Hippocampal formation (tissue), 2 donors: ENCODE measurements at regions not wholly inside any gene's neighbourhood (a gene's known extent, or its start where the extent isn't known, plus 50 kb on each side); places are given as distances from the start of the nearest gene placed in this dataset.

Experiments
- DNase-seq, 2 donors: peaks; one replicate each; lab custom pipeline; 2025; lab: John Stamatoyannopoulos, UW

GRCh38 chr17:77379065-77379428 is 238.3 kb downstream of the SEC14L1 start:
- no peak for DNase-seq

DNA sequence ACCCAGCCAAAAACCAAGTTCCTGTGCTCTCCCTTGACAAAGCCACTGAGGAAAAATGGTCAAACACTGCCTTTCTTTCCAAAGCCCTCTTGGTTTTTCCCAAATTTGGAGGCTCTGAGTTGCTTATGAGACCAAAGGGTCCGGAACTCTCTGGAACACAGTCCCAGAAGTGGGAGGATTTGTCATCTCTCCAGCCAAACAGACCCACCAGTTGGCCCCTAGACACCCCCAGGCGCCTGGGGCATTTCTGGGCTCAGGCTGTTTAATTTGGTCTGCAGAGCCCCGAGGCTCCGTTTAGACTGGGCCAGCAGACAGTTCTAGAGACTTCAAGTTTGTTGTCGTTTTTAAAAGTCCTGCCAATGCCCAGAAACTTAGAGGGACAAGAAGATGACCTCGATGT is 239.1 kb downstream of the SEC14L1 start:
- DNase-seq, result no peak

DNA sequence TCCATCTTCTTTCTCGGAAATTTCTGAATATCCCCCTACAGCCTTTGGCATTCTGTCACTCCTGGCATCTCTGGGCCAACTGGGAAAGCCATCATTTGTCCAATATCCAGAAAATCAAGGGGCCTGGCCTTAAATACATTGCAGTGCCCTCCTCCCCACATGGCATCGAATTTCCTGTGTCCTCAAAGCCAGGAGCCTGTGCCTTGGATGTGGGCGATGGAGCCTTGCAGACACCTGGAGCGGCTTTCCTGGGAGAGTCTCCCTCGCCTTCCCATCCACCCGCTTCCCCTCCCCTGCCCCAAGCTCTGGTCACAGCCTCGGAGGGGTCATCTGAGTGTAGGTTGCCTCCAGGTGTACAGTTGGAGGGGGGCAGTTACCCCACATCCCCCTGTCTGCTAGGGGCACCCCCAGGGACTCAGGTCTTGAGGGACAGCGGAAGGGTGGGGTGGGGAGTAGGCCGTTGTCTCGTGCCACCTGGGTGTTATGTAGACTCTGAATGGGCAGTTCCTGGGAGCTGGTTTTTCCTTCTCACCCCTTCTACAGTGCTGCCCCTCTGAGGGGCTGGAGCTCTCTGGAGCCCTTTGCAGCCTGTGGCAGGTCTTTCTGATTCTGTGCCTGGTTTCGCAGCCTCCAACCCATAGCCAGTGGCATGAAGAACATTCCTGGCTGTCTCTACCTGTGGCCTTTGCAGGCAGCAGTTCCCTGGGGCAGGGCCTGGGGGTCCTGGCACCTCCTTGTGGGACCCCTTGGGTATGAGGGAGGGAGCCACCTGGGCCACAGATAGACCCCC is 239.8 kb downstream of the SEC14L1 start:
- no peak for DNase-seq

GRCh38 chr17:77381185-77381700 is 240.5 kb downstream of the SEC14L1 start:
- no peak for DNase-seq

DNA sequence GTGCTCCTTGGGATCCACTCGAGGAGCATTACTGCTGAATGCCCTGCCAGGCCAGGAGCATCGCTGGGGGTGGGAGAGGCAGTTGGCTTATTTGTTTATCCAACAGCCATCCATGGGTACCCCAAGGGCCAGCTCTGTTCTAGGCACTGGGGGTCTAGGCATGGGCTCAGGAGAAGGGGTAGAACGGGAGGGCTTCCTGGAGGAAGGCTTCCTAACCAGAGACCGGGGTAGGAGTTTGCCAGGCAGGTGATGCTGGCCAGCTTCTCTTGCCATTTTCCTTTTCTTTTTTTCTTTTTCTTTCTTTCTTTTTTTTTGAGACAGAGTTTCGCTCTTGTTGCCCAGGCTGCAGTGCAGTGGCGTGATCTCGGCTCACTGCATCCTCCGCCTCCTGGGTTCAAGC is 241.0 kb downstream of the SEC14L1 start:
- DNase-seq, result no peak

DNA sequence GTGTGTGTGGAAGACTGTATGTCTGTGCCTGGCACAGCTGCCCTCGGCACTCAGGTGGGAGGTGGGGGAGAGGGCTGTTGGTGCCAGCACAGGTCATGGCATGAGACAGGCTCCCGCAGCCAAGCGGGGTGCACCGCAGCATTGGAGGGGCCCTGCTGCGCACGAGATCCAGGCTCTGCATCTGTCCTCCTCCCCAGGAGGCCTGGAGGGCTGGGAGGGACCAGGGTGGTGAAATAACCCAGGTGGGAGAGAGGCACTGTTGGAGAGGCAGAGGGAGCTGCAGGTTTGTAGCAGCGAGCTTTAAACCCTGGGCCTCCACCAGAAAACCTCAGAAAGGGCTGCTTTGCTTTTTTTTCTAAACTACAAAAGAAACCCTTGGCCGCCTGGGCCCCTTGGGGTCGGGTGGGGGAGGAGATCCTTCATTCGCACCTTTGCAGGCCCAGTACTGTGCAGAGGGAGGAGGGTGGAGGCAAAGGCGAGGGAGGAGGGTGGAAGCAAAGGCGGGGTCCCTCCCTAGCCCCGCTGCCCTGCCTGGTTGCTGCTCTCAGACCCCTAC is 241.7 kb downstream of the SEC14L1 start:
- no peak for DNase-seq

DNA sequence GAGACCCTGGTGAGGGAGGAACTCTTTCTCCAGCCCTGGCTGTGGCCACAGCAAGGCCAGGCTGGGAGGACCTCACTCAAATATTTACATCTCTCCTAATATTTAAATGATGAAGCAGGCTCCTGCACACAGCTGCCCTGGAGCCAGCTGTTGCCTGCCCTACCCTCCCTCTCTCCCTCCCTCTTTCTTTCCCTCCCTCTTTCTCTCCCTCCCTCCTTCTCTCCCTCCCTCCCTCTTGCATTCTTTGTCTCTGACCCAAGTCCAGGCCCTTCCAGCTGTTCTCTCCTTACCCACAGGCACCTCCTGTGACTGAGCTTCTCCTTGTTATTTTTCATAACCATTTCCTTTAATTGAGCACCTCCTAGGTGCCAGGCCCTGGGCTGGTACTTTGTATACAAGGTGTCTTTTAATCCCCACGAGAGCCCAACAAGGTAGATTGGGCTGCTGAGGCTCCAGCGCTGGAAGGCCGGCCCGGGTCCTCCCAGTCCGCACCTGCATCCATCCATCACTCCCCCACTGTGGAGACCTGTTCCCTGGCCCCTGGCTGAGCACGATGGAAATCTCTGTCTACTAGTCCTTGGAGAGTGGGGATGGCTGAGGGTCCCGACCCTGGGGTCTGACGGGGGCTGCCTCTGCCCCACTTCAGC is 242.3 kb downstream of the SEC14L1 start:
- DNase-seq, result no peak

GRCh38 chr17:77383613-77384608 is 243.1 kb downstream of the SEC14L1 start:
- no peak for DNase-seq

- DNase-seq, result no peak
Observed at GRCh38 chr17:77385750-77386501, 245.2 kb downstream of the SEC14L1 start.

GRCh38 chr17:77386502-77387192 is 245.9 kb downstream of the SEC14L1 start:
- DNase-seq, result no peak

DNA sequence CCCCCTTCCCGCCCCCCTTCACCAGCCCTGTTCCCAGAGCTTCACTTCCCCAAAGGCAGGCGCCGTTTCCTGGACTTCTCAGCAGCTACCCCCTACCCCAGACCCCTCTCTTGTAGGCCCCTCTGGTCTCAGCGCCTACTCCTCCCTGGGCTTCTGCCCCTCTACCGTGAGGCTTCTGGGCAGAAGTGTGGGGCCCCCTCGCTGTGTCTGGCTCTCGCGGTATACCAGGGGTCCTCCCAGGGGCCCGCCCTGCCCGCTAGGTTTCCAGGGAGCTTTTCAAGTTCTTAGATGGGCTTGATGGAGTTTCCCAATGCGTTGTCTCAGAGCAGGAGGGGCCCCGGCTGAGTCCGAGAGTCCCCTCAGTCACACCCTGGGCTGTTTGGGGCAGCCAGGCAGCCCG is 247.1 kb downstream of the SEC14L1 start:
- no peak for DNase-seq

GRCh38 chr17:77388384-77389306 is 247.9 kb downstream of the SEC14L1 start:
- no peak for DNase-seq

- DNase-seq, result no peak
Observed at GRCh38 chr17:77390870-77391269, 250.1 kb downstream of the SEC14L1 start.

GRCh38 chr17:77391668-77392375 is 251.1 kb downstream of the SEC14L1 start:
- DNase-seq, result no peak

GRCh38 chr17:77392376-77393273 is 251.9 kb downstream of the SEC14L1 start:
- no peak for DNase-seq

- no peak for DNase-seq
Observed at GRCh38 chr17:77393274-77393600, 252.5 kb downstream of the SEC14L1 start.

GRCh38 chr17:77393867-77394539 is 253.2 kb downstream of the SEC14L1 start:
- no peak for DNase-seq
